ENCODE measurements at regions not wholly inside any gene's neighbourhood (a gene's known extent, or its start where the extent isn't known, plus 50 kb on each side); places are given as distances from the start of the nearest gene placed in this dataset.

- H3K27ac ChIP-seq (replicated peaks): no peak overlapping the region
- no peak overlapping the region for H3K4me3 ChIP-seq (replicated peaks; ENCODE audit: insufficient read depth, low read length)
- no peaks in the 10 kb centered on the region for H3K27me3 ChIP-seq (ENCODE audit: insufficient read depth, poor library complexity, severe bottlenecking)
- DNase-seq (ENCODE audit: low read depth in 1 of 2, low spot score in 1 of 2): no peak
- TF ChIP-seq POLR2AphosphoS5 (IDR thresholded peaks at IDR 0.05; ENCODE audit: low read depth): no peak
- TF ChIP-seq REST (IDR thresholded peaks at IDR 0.05; ENCODE audit: insufficient replicate concordance, low read depth): no peak
- TF ChIP-seq, protein P1, sequence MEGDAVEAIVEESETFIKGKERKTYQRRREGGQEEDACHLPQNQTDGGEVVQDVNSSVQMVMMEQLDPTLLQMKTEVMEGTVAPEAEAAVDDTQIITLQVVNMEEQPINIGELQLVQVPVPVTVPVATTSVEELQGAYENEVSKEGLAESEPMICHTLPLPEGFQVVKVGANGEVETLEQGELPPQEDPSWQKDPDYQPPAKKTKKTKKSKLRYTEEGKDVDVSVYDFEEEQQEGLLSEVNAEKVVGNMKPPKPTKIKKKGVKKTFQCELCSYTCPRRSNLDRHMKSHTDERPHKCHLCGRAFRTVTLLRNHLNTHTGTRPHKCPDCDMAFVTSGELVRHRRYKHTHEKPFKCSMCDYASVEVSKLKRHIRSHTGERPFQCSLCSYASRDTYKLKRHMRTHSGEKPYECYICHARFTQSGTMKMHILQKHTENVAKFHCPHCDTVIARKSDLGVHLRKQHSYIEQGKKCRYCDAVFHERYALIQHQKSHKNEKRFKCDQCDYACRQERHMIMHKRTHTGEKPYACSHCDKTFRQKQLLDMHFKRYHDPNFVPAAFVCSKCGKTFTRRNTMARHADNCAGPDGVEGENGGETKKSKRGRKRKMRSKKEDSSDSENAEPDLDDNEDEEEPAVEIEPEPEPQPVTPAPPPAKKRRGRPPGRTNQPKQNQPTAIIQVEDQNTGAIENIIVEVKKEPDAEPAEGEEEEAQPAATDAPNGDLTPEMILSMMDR (IDR thresholded peaks at IDR 0.05; ENCODE audit: insufficient read depth, low read length): no peak
- no peak for TF ChIP-seq SPI1 (IDR thresholded peaks at IDR 0.05; ENCODE audit: borderline replicate concordance, low read depth)
- TF ChIP-seq GABPA (IDR thresholded peaks at IDR 0.05; ENCODE audit: low read depth): no peak
These were observed 879.2 kb upstream of the INTU start for GRCh38 chr4:126753592-126753991.

DNA sequence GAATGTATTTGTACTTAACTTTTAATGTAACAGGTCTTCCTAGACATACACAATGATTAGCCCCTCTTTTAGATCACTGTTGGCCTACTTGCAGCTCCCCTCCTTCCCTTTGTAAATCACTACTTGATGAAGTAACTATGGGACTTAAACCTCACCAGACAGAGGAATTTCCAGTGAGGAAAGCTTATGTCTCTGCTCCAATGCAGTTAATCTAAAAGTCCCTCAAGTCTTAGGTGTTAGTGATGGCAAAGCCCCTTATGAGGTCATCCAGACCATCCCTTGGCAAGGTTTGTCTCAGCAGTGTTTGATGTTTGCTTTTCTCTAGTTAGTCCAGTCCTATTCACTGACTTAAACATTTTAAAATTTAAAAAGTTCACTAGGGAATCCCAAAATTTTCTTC, 877.3 kb upstream of the INTU start:
- H3K27ac ChIP-seq (replicated peaks): no peak overlapping the region

GRCh38 chr4:126756050-126756829, 876.5 kb upstream of the INTU start:
- no peak for DNase-seq (ENCODE audit: low read depth in 1 of 2, low spot score in 1 of 2)
- TF ChIP-seq GABPA (IDR thresholded peaks at IDR 0.05; ENCODE audit: low read depth): no peak
- TF ChIP-seq, protein P1 (IDR thresholded peaks at IDR 0.05; ENCODE audit: insufficient read depth, low read length): no peak
- TF ChIP-seq SPI1 (IDR thresholded peaks at IDR 0.05; ENCODE audit: borderline replicate concordance, low read depth): no peak
- TF ChIP-seq POLR2AphosphoS5 (IDR thresholded peaks at IDR 0.05; ENCODE audit: low read depth): no peak
- TF ChIP-seq REST (IDR thresholded peaks at IDR 0.05; ENCODE audit: insufficient replicate concordance, low read depth): no peak
- no peak overlapping the region for H3K27ac ChIP-seq (replicated peaks)
- no peak overlapping the region for H3K4me3 ChIP-seq (replicated peaks; ENCODE audit: insufficient read depth, low read length)
- H3K27me3 ChIP-seq (ENCODE audit: insufficient read depth, poor library complexity, severe bottlenecking): no peaks in the 10 kb centered on the region

More for the DNA sequence above, 877.3 kb upstream of the INTU start:
- no peak for DNase-seq (ENCODE audit: low read depth in 1 of 2, low spot score in 1 of 2)
- TF ChIP-seq GABPA (IDR thresholded peaks at IDR 0.05; ENCODE audit: low read depth): no peak
- TF ChIP-seq, protein P1 (IDR thresholded peaks at IDR 0.05; ENCODE audit: insufficient read depth, low read length): no peak
- no peak for TF ChIP-seq REST (IDR thresholded peaks at IDR 0.05; ENCODE audit: insufficient replicate concordance, low read depth)
- no peak for TF ChIP-seq POLR2AphosphoS5 (IDR thresholded peaks at IDR 0.05; ENCODE audit: low read depth)
- TF ChIP-seq SPI1 (IDR thresholded peaks at IDR 0.05; ENCODE audit: borderline replicate concordance, low read depth): no peak
- Histone ChIP-seq H3K4me3 (replicated peaks; ENCODE audit: insufficient read depth, low read length) (no peak overlapping the region), H3K27me3 (ENCODE audit: insufficient read depth, poor library complexity, severe bottlenecking) (no peaks in the 10 kb centered on the region)

Measured in HL-60 (cell line).